Stimulated activated CD8-positive, alpha-beta memory T cell treated with anti-CD3 and anti-CD28 coated beads, Interleukin-15, amount 100 ng/mL, for 1 hour (primary cell): ENCODE measurements at regions not wholly inside any gene's neighbourhood (a gene's known extent, or its start where the extent isn't known, plus 50 kb on each side); places are given as distances from the start of the nearest gene placed in this dataset.

Experiments
- DNase-seq: peaks from one replicate; pipeline ENCODE4 v3.0.0-alpha.2; 2020; ENCODE audit warnings: low read depth

DNA sequence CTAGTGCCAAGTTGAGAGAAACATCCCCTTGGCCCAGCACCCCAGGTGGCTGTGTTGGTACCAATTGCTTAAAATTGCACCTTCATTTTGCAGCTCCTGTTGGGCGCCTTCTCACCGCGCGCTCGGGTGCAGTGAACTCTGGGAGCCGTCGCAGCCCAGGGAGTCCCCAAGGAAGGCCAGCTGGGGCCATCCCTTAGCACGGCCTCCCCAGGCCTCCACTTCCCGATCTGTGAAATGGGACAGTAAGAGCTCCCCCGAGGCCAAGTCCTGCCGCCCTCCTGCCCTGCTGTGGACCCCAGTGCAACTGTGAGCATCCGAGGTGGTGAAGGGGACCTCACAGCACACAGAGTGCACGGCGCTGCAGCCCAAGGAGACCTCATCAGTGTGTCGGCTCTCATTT is 1234.1 kb downstream of the BRD1 start:
- DNase-seq = no peak

DNA sequence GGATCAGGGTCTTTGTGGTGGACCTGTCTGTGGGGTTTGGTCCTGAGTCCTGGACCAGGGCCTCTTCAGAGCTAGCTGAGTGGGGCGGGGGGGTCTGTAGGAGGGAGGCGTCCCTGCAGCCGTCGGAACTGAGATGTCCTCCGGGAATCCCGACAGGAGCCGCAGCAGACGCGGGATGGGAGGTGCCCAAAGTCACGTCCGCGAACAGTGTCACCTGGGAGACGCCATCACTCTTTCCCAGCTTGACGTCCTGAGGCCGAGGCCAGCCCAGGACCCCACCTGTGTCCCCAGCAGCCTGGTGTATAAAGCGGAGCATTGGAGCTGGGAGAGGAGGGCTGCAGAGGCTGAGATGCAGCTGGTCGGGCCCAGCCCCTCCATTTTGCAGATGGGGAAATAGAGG is 1234.7 kb downstream of the BRD1 start:
- no peak for DNase-seq

DNA sequence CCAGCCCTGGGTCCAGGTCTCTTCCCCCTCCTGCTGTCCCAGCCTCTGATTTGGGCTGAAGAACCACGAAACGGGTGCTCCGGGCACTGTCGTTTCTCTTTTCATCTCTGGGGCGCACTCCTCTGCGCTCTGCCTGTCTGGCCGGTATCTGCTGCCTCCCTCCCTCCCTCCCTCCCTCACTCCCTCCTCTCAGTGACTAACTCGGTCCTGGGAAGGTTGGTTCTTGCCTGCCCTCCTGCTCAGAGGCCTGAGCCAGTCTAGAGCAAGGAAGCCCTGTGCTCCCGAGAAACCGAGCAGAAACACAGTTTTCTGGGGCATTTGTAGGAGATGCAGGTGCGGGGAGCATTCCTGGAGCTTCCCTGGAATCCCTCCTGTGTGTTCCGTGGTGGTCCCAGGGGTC is 1235.2 kb downstream of the BRD1 start:
- DNase-seq = no peak

DNA sequence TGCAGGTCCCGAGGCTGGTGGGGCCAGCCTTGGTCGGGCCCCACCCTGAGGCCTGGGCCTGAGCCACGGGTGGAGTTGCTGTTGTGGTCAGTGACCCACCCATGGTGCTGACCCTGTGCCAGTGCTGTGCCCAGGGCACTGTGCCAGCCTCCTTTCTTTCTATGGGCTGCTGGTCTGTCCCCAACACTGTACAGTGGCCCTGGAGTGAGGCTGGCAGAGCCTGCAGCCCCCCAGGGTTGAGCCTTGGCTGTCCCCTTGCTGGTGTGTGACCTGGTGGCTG is 1235.7 kb downstream of the BRD1 start:
- no peak for DNase-seq

DNA sequence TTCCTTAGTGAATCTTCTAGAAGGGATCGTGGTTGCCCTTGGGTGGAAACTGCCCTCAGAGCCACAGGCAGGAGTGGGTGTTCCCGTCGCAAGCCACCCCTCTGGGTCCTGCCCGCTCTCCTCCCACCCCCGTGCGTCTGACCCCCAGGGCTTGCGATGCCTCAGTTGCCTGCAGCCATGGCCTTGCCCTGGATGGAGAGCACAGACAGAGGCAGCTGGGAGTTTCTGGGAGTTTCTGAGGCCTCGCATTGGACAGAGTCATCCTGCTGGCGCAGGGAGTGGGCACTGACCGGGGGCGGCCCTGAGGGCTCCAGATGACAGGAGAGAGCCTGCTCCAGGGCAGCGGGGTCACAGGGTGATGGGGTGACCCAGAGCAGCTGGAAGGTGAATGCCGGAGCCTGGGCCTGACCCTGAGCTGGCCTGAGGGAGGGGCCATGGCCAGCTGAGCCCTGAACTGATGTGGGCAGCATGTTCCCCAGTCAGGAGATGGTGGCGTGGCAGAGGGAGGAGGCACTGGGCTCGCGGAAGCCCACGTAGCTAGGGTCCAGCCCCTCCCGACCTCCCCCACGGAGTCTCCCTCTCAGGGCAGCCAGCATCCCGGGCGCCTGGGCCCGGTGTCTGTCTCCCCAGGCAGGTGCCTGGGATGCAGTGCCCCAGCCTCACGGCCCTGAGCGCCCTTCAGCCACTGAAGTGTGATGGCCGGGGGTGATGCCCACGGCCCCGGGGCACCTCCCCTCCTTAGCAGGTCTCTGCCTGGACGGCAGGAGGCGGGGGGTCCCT is 1236.2 kb downstream of the BRD1 start:
- DNase-seq = no peak

DNA sequence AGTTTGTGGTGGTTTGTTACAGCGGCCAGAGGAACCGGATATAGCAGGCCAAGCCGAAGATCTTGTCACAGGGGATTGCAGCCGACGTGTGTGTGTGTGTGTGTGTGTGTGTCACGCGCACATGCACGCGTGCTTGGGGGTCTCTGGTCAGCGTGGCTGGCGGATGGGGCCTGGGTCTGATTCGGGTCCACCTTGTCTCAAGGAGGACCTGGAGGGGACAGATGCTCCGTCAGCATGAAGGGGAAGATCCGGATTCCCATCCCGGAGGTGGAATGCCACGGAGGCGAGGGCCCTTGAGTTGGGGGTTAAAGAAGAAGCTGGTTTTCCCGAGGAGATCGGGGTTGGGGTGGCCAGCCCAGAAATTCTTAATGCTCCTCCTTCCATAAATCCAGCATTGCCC is 1237.8 kb downstream of the BRD1 start:
- DNase-seq = no peak

DNA sequence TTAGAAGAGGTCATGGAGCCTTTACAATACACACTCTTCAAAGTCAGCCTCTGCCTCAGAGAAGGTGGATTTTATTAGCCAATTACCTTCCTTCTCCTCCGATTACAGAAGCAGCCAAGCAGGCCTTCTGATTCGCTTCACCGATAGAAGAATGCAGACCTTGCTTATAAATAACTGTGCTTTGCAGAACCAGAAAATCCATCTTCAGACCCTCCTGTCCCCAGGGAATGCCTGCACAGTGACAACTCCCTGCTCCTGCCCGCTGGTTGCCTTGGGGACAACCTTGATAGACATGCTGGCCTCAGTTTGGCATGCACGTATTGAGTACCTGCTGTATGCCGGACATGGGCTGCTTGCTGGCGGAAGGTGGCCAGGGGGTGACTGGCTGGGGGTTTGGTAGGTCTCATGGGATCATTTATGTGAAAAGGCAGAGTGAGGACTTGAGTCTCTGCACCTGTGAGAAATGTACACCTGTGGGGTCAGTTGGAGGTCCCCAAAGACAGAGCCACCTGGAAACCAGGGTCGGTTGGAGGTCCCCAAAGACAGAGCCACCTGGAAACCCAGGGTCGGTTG is 1238.7 kb downstream of the BRD1 start:
- no peak for DNase-seq

DNA sequence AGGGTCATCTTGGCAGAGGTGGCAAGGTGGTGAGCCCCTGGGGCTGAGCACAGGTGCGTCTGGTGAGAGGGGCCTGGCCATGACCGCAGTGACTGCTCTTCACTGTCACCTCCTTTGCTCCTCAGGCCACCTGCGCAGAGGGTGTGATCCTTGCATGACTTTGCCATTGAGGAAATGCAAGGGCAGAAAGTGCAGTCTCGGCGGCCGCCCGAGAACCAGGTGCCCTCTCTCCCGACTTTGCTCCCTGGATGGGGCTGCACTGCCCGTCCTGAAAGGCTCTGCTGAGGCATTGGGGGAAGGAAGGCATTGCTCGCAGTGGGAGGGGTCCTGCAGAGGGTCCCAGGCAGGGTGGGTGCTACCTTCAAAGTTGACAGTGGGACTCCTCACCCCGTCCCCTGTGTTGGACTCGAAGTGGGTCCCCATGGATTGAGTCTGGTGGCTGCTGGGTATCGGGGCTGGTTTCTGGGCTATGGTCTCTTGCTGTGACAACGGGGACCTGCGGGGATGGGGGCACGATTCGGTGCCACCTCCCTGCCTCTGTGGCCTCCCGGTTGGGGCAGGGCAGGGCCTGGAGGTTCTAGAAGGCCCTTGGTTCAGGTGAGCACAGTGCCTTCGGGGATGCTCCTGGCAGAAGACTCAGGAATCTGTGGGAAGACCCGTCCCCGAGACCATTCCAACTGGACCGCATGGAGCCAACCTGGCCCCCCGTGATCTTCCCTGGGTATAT is 1239.4 kb downstream of the BRD1 start:
- no peak for DNase-seq

DNA sequence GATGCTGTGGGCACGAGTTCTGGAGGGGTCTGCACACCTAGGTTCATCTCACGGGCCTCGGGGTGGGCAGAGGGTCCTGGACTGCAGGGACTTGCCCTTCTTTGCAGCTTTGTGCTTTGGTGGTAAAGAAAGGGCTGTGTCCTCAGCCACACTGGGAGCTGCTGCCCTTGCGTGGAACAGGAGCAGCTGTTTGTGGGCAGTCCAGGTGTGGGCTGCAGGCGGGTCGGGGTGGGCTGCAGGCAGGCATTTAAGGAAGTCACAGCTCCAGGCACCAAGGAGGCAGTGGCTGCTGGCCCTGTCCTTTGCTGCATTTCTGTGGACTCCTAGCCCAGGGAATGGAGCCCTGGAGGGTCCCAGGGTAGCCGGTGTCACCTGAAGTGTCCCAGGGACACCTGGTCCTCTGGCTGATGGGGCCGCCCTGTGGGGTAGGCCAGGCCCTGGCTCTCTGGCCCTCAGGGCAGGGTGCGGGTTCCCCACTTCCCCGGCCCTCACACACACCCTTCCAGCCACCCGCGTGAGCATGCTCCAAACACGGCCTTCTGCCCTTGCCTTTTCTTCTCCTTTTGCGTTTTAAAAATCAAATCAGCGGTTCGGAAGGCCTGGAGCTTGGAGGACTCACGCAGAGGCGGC is 1240.3 kb downstream of the BRD1 start:
- no peak for DNase-seq

DNA sequence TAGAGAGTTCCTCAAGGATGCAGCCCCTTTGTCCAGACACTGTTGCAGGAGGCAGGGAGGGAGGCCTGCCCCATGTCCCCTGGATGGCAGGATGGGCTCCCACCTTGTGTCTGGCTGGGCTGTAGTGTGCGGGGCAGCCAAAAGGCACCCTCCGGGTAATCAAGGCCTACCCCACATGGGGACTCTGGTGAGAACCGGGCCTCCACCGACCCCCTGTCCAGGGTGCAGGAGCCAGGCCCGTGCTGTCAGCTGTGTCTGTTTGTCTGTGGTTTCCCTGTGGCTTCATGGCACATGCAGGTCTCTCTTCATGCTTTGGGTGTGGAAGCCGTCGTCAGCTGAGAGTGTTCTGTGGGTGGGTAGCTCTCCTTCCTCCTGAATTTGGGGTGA is 1240.9 kb downstream of the BRD1 start:
- DNase-seq = no peak

DNA sequence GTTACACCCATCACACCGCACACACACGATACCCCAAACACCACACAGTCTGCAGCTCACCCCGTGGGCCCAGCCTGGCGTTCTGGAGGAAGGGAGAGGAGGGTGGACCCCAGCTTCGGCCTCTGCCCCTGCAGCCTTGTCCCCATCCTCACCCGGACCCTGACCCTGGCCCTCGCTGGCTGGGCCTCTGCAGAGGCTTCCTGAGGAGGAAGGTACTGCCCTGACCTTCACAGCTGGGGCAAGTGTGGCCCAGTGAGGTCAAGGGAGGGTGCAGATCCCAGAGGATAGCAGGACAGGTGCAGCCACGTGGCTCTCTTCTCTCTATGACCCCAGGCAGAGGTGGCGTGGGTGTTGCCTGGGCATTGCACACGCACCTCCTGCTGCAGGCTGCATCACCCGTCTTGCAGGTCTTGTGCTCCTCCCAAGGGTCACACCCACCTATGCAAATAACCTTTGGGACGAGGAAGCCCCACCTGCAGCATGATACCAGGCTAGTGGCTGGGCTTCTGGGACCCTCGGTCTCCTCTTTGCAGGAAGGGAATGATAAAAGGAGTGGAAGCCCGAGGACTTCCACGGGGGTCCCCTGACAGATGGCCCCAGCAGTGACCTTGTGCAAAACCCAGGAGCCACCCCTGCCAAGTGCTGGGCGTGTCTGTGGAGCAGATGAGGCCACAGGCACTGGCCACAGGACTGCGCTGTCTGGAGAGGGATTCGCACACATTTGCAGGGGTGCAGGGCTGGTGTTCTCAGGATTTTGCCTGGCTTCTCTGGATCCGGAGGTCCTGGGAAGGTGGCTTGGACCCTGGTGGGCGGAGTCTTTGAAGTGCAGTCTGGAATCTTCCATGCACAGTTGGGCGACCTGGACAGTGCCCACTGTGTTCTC is 1241.5 kb downstream of the BRD1 start:
- DNase-seq = no peak

DNA sequence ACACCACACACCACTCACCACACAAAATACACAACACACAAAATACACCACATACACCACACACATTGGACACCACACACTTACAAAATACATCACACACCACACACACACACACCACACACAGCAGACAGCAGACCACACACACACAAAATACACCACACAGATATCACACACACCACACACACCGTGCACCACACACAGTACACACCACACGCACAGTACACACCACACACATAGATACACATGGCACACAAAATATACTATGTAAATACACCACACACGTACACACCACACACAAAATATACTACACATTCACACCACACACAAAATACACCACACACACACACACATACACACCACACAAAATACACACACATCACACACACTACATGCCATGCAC is 1243.5 kb downstream of the BRD1 start:
- DNase-seq = no peak

DNA sequence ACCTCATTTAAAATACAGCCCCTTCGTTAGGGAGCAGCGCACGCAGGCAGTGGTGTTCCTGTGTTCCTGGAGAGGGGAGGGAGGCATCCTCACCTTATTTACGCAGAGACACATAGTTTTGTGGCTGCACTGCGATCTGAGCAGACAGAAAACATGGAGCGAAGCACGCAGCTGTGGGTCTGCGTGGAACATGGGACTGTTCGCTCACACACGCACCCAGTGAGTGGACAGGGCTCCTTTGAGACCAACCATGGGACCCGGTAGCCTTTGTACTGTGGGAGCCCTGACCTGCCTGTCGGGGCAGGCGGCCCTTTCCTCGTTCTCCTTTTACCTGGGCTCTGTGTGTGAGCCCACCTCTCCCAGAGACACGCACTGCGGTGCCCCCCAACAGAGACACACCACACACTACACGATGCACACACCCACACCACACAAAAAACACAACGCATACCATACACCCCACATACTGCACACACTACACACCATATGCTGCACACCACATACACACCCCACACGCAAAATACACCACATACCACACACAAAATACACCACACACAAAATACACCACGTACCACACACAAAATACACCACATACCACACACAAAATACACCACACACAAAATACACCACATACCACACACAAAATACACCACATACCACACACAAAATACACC is 1245.7 kb downstream of the BRD1 start:
- no peak for DNase-seq

DNA sequence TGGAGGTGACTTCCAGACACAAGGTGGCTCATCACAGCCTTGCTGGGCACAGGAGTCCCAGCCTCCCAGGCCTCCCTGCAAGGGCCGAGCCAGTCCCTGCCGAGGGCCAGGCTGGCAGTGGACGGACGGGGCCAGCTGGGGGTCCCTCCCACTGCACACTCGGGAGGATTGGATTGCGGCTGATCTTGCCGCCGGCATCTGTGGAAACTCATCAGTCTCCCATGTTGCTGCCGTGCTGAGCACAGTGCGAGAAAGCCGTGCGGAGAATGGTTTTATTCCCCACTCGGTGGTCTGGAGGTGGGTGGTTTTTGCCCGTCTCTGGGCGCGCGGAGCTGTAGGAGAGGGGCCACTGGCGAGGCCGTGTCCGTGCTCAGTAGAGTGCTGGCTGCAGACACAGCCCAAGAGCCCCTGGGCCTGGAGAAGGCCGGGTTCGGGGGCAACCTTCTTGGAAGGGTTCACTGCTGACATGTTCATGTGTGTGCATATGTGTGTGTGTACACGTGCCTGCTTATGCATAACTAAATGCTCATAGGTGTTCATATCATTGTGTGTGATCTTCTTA is 1246.4 kb downstream of the BRD1 start:
- DNase-seq = no peak

DNA sequence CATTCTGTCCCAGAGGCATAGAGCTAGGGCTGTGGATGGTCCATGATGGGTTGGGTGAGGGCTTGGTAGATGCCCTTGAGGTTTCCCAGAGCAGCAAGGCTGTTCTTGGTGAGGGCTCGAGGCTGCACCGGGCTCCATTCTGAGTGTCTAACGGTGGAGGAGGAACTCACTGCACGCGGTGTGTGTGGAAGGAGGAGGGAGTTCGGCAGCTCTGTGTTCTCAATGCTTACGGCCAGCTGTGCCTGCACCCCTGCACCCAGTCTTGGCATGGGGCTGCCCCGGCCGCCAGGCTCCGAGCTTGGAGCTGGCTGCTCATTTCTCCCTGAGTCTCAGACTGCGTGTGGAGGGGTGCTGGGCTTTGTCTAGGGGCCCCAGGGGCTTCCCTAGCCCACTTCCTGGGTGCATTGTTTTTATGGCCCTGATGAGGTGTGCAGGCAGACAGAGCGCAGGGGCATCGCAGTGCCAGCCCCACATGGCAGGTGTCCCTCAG is 1247.1 kb downstream of the BRD1 start:
- no peak for DNase-seq

DNA sequence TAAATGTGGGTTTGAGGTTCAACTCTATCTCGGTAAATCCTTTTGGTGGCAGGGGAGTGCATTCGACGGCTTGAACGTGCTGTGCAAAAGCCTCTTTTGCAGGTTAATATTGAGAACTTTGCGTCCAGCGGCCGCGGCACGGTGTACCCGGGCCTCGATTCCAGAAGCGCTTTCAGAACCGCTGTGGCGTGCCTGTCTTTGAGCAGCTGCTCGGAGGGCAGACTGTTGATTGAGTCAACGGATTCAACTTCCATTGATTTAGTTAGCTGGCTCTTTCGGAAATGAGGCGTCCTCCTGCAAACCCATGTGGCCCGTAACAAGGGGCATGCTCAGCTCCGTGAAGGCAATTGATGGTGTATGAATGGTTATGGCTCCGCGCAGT is 1247.8 kb downstream of the BRD1 start:
- DNase-seq = no peak

DNA sequence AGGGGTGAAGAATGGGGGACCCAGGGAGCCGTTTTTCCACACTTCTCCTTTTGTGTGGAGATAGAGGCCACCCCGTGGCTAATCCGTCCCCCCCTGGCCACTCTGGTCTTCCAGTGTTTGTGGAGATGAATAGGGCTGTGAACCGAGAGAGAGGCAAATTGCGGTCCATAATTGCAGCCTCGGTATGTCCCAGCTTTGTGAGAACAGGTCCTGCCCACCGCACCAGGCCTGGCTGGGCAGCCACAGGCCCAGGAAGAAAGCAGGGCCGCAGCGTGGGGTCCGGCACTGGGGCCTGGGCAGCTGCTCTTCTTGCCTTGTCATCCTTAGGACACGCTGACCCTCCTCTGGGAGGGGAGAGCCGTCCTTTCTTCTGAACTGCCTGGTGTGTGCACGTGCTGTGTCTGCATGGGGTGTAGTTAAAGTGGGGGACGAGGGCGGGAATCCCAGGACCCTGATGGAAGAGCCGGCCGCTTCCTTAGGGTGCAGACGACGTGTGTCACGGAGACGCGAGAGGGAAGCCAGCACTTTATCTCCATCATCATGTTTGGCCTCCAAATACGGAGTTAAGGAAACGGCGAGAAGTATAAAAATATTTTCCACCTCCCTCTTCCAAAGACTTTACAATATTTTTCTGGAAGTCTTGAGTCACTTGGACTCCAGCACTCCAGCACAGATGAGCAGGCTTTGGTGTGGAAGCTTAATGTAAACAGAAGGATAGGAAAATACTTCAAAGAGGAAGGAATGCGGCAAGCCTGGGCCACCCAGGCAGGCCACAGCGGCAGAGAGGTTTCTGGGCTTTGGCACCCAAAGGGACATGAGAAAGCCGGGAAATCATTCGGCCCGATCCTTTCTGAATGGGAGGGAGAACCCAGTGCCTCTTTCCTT is 1248.4 kb downstream of the BRD1 start:
- DNase-seq = no peak

DNA sequence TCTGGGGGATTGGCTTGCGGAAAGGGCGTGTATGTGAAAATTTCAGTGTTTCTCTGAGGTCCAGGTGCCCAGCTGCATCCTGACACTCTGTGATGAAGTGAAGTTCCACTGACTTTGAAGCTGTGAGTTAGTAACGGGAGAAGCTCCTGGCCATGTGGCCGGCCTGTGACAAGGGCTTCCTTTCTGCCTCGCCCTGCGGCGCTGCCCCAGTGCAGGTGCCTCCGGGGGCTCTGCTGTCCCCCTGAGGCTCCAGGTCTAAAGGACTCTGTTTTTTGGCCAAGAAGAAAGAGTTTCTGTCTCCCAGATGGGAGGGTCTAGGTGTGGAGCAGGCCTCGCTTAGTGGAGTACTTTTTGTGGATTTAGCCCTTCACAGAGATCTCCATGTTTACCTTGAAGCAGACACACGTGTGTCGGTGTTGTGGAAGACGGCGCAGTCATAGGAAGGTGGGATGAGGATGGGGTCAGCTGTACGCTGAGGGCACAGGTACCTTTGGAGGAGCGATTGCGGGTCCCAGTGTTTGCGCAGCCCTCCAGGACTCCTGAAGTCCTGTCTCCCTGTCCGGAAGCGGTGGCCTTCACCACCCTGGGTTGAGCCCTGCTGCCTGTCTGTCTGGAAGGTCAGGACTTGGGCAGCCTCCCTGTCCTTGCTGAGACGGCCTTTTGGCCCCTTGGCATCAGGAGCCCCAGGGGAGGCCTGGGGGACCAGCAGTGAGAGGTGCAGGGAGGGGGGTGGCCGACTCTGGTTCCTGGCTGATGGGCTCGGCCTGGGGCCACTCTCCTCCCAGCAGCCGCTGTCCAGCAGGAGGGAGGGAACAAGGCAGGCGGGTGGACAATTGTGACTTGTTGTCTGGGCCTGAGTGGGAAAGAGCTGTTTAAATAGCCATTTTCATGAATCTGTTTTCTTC is 1249.3 kb downstream of the BRD1 start:
- no peak for DNase-seq

DNA sequence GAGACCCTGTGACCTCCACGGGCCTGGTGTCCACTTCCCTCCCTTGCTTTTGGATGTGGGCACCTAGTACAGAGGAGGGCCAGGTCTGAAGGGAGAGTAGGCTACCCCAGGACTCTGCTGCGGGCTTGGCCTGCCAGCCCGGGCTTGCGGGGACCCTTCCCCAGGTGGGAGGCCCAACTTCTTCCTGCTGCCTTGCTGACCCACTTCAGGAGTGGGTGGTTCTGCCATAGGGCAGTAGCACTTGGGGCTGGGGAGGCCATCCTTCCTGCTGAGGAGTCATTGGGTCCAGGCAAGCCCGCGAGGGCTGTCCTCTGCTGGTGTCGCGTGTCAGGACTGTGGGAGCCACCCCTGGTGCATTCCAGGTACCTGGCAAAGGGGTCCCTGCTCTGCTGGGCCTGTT is 1250.0 kb downstream of the BRD1 start:
- DNase-seq = no peak
